ENCODE measurements at regions not wholly inside any gene's neighbourhood (a gene's known extent, or its start where the extent isn't known, plus 50 kb on each side); places are given as distances from the start of the nearest gene placed in this dataset.
"Not testable (repeated sequence)": the region's sequence is repeated elsewhere in the genome, so short reads cannot be mapped to it uniquely, and the experiment has no call there.

GRCh38 chr1:118486199-118486598 is 301.2 kb upstream of the SPAG17 start:
- DNase-seq = no peak
- H3K4me1 Mint-ChIP-seq (ENCODE audit: low read depth) = no peaks in the 10 kb centered on the region
- H3K36me3 Mint-ChIP-seq (ENCODE audit: insufficient read depth) = no peaks in the 10 kb centered on the region
- H3K27me3 Mint-ChIP-seq (ENCODE audit: low read depth) = no peaks in the 10 kb centered on the region
- no peak for ATAC-seq
- peaks cover 18% of the 10 kb centered on the region for H3K9me3 Mint-ChIP-seq
- H3K4me3 Mint-ChIP-seq = no peak overlapping the region

- no peaks in the 10 kb centered on the region for H3K4me1 Mint-ChIP-seq (ENCODE audit: low read depth)
- peaks cover 18% of the 10 kb centered on the region for H3K9me3 Mint-ChIP-seq
- no peak overlapping the region for H3K4me3 Mint-ChIP-seq
- H3K36me3 Mint-ChIP-seq (ENCODE audit: insufficient read depth) = no peaks in the 10 kb centered on the region
- DNase-seq (no peak), ATAC-seq (no peak)
- no peaks in the 10 kb centered on the region for H3K27me3 Mint-ChIP-seq (ENCODE audit: low read depth)
Observed at GRCh38 chr1:118485757-118486156, 300.7 kb upstream of the SPAG17 start.

- ATAC-seq = no peak
- Mint-ChIP-seq H3K4me3 (no peak overlapping the region), H3K4me1 (ENCODE audit: low read depth) (no peaks in the 10 kb centered on the region), H3K36me3 (ENCODE audit: insufficient read depth) (no peaks in the 10 kb centered on the region), H3K9me3 (peaks cover 21% of the 10 kb centered on the region), H3K27me3 (ENCODE audit: low read depth) (no peaks in the 10 kb centered on the region)
- no peak for DNase-seq
Observed at GRCh38 chr1:118484893-118485292, 299.9 kb upstream of the SPAG17 start.

GRCh38 chr1:118483245-118484006 is 298.4 kb upstream of the SPAG17 start:
- Mint-ChIP-seq H3K36me3 (ENCODE audit: insufficient read depth) (no peaks in the 10 kb centered on the region), H3K9me3 (peaks cover 15% of the 10 kb centered on the region), H3K27me3 (ENCODE audit: low read depth) (no peaks in the 10 kb centered on the region), H3K4me1 (ENCODE audit: low read depth) (no peaks in the 10 kb centered on the region), H3K4me3 (no peak overlapping the region)
- DNase-seq (no peak), ATAC-seq (no peak)

GRCh38 chr1:118481126-118481525 is 296.1 kb upstream of the SPAG17 start:
- no peaks in the 10 kb centered on the region for H3K27me3 Mint-ChIP-seq (ENCODE audit: low read depth)
- no peak for ATAC-seq
- DNase-seq = no peak
- H3K4me1 Mint-ChIP-seq (ENCODE audit: low read depth) = no peaks in the 10 kb centered on the region
- peaks cover 20% of the 10 kb centered on the region for H3K9me3 Mint-ChIP-seq
- H3K36me3 Mint-ChIP-seq (ENCODE audit: insufficient read depth) = no peaks in the 10 kb centered on the region
- H3K4me3 Mint-ChIP-seq = no peak overlapping the region

GRCh38 chr1:118479351-118479750 is 294.3 kb upstream of the SPAG17 start:
- Mint-ChIP-seq H3K36me3 (ENCODE audit: insufficient read depth) (no peaks in the 10 kb centered on the region), H3K4me3 (no peak overlapping the region), H3K9me3 (peaks cover 15% of the 10 kb centered on the region), H3K4me1 (ENCODE audit: low read depth) (no peaks in the 10 kb centered on the region), H3K27me3 (ENCODE audit: low read depth) (no peaks in the 10 kb centered on the region)
- DNase-seq (no peak), ATAC-seq (no peak)

- Mint-ChIP-seq H3K4me1 (ENCODE audit: low read depth) (no peaks in the 10 kb centered on the region), H3K4me3 (no peak overlapping the region), H3K9me3 (peaks cover 23% of the 10 kb centered on the region), H3K36me3 (ENCODE audit: insufficient read depth) (no peaks in the 10 kb centered on the region), H3K27me3 (ENCODE audit: low read depth) (no peaks in the 10 kb centered on the region)
- ATAC-seq (no peak), DNase-seq (no peak)
Observed at GRCh38 chr1:118473825-118474224, 288.8 kb upstream of the SPAG17 start.

- not testable (repeated sequence) for DNase-seq; ATAC-seq; H3K4me1 Mint-ChIP-seq (ENCODE audit: low read depth); H3K27me3 Mint-ChIP-seq (ENCODE audit: low read depth); H3K4me3 Mint-ChIP-seq; H3K36me3 Mint-ChIP-seq (ENCODE audit: insufficient read depth)
- peaks cover 39% of the 10 kb centered on the region for H3K9me3 Mint-ChIP-seq
Observed at GRCh38 chr1:118464460-118464859, 279.4 kb upstream of the SPAG17 start.

- H3K4me1 Mint-ChIP-seq (ENCODE audit: low read depth) = no peaks in the 10 kb centered on the region
- DNase-seq (no peak), ATAC-seq (no peak)
- H3K36me3 Mint-ChIP-seq (ENCODE audit: insufficient read depth) = no peaks in the 10 kb centered on the region
- no peaks in the 10 kb centered on the region for H3K27me3 Mint-ChIP-seq (ENCODE audit: low read depth)
- H3K4me3 Mint-ChIP-seq = no peak overlapping the region
- H3K9me3 Mint-ChIP-seq = peaks cover 43% of the 10 kb centered on the region
Observed at GRCh38 chr1:118461154-118461553, 276.1 kb upstream of the SPAG17 start.

- Mint-ChIP-seq H3K9me3 (peaks cover 44% of the 10 kb centered on the region), H3K36me3 (ENCODE audit: insufficient read depth) (no peaks in the 10 kb centered on the region), H3K4me1 (ENCODE audit: low read depth) (no peaks in the 10 kb centered on the region), H3K4me3 (no peak overlapping the region), H3K27me3 (ENCODE audit: low read depth) (no peaks in the 10 kb centered on the region)
- ATAC-seq = no peak
- DNase-seq = no peak
Observed at GRCh38 chr1:118459871-118460270, 274.8 kb upstream of the SPAG17 start.

- peaks cover 38% of the 10 kb centered on the region for H3K9me3 Mint-ChIP-seq
- not testable (repeated sequence) for H3K4me1 Mint-ChIP-seq (ENCODE audit: low read depth); H3K4me3 Mint-ChIP-seq; ATAC-seq; DNase-seq; H3K36me3 Mint-ChIP-seq (ENCODE audit: insufficient read depth); H3K27me3 Mint-ChIP-seq (ENCODE audit: low read depth)
Observed at GRCh38 chr1:118453856-118454255, 268.8 kb upstream of the SPAG17 start.

- no peak for DNase-seq
- Mint-ChIP-seq H3K36me3 (ENCODE audit: insufficient read depth) (no peaks in the 10 kb centered on the region), H3K27me3 (ENCODE audit: low read depth) (no peaks in the 10 kb centered on the region), H3K9me3 (peaks cover 23% of the 10 kb centered on the region), H3K4me3 (no peak overlapping the region), H3K4me1 (ENCODE audit: low read depth) (no peaks in the 10 kb centered on the region)
- ATAC-seq = no peak
Observed at GRCh38 chr1:118445156-118445555, 260.1 kb upstream of the SPAG17 start.

- Mint-ChIP-seq H3K36me3 (ENCODE audit: insufficient read depth) (no peaks in the 10 kb centered on the region), H3K4me3 (no peak overlapping the region), H3K9me3 (peaks cover 12% of the 10 kb centered on the region), H3K27me3 (ENCODE audit: low read depth) (no peaks in the 10 kb centered on the region), H3K4me1 (ENCODE audit: low read depth) (no peaks in the 10 kb centered on the region)
- DNase-seq (no peak), ATAC-seq (no peak)
Observed at GRCh38 chr1:118442214-118442613, 257.2 kb upstream of the SPAG17 start.

- H3K27me3 Mint-ChIP-seq (ENCODE audit: low read depth) = no peaks in the 10 kb centered on the region
- DNase-seq = no peak
- no peak overlapping the region for H3K4me3 Mint-ChIP-seq
- H3K36me3 Mint-ChIP-seq (ENCODE audit: insufficient read depth) = no peaks in the 10 kb centered on the region
- H3K9me3 Mint-ChIP-seq = peaks cover under 1% of the 10 kb centered on the region
- H3K4me1 Mint-ChIP-seq (ENCODE audit: low read depth) = no peaks in the 10 kb centered on the region
- ATAC-seq = no peak
Observed at GRCh38 chr1:118437664-118438063, 252.6 kb upstream of the SPAG17 start.

- Mint-ChIP-seq H3K9me3 (peaks cover 5% of the 10 kb centered on the region), H3K4me1 (ENCODE audit: low read depth) (no peaks in the 10 kb centered on the region), H3K27me3 (ENCODE audit: low read depth) (no peaks in the 10 kb centered on the region), H3K4me3 (no peak overlapping the region), H3K36me3 (ENCODE audit: insufficient read depth) (no peaks in the 10 kb centered on the region)
- DNase-seq (no peak), ATAC-seq (no peak)
Observed at GRCh38 chr1:118429856-118430255, 244.8 kb upstream of the SPAG17 start.
